ENCODE measurements at regions not wholly inside any gene's neighbourhood (a gene's known extent, or its start where the extent isn't known, plus 50 kb on each side); places are given as distances from the start of the nearest gene placed in this dataset.
"Not testable (repeated sequence)": the region's sequence is repeated elsewhere in the genome, so short reads cannot be mapped to it uniquely, and the experiment has no call there.

- DNase-seq (ENCODE audit: insufficient read length, low spot score) (no peak), FAIRE-seq (no peak)
Measured at GRCh38 chr16:26840691-26841090, 226.0 kb upstream of the C16orf82 start.

DNA sequence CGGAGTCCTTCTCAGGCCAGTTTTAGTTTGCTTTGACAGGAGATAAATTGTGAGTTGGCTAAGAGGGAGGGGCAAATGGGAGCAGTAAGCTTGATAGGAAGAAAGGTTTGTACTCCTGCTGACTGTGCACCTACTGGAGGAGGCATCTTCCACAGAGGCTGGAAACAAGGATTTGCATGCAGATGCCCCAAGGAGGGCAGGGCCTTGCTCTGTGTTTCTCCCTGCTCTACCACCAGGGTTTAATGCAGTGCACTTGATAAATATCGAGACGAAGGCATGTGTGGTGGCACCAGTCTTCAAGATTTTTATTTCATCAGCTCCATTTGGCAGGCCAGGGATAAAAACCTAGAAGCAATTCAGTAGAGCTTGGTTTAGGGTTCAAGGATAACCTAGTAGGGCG lies 210.5 kb upstream of the C16orf82 start:
- no peak for FAIRE-seq
- no peak for DNase-seq (ENCODE audit: insufficient read length, low spot score)
- no peak for TF ChIP-seq CTCF (IDR thresholded peaks at IDR 0.05; ENCODE audit: insufficient read depth, missing control alignments)

More at GRCh38 chr16:26840691-26841090, 226.0 kb upstream of the C16orf82 start:
- TF ChIP-seq CTCF (IDR thresholded peaks at IDR 0.05; ENCODE audit: insufficient read depth, missing control alignments), result no peak

DNA sequence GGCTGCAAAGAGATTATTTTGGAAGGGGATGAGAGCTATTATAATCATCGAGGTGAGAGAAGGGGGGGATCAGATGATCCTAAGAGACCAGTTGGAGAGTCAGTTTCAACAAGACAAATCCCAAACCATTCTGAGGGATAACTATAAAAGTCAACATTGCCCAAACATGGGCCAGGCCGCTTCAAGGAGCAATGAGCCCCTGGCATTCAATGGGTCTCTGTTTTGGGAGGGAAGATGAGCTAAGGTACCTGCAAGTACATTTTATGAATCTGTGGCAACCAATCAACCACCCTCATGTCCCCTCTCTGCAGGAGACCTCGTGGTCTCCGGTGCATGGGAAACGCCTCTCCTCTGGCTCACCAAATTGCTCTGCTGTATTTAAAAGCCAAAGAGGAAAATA lies 209.9 kb upstream of the C16orf82 start:
- FAIRE-seq (no peak), DNase-seq (ENCODE audit: insufficient read length, low spot score) (no peak)
- no peak for TF ChIP-seq CTCF (IDR thresholded peaks at IDR 0.05; ENCODE audit: insufficient read depth, missing control alignments)

GRCh38 chr16:26857371-26857770 lies 209.4 kb upstream of the C16orf82 start:
- FAIRE-seq (no peak), DNase-seq (ENCODE audit: insufficient read length, low spot score) (no peak)
- no peak for TF ChIP-seq CTCF (IDR thresholded peaks at IDR 0.05; ENCODE audit: insufficient read depth, missing control alignments)

DNA sequence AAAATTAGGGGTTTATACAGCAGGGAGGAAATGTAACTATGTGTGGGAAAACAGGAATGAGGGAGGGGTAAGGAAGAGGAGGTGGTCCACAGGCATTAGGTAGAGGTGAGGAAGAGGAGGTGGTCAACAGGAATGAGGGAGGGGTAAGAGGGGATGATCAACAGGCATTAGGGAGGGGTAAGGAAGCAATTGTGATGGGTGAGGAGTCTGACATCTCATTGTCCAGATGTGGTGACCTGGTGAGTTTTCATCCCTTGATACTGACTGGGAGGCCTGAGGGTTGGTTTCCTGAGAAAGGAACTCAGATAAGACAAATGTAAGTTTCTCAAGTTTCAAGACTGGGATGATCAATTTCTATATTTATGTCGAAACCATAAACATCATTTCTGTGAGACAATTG lies 206.2 kb upstream of the C16orf82 start:
- no peak for TF ChIP-seq CTCF (IDR thresholded peaks at IDR 0.05; ENCODE audit: insufficient read depth, missing control alignments)
- no peak for FAIRE-seq
- no peak for DNase-seq (ENCODE audit: insufficient read length, low spot score)

GRCh38 chr16:26863931-26864330 lies 202.8 kb upstream of the C16orf82 start:
- DNase-seq (ENCODE audit: insufficient read length, low spot score), result no peak
- FAIRE-seq, result no peak
- TF ChIP-seq CTCF (IDR thresholded peaks at IDR 0.05; ENCODE audit: insufficient read depth, missing control alignments), result no peak

DNA sequence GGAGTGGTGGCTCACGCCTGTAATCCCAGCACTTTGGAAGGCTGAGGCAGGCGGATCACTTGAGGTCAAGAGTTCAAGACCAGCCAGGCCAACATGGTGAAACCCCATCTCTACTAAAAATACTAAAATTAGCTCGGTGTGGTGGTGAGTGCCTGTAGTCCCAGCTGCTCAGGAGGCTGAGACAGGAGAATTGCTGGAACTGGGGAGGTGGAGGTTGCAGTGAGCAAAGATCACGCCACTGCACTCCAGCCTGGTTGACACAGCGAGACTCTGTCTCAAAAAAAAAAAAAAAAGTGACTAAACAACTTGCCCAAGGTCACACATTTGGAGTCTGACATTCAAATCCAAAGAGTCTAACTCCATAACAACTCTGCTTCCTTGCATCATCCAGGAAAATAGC lies 192.4 kb upstream of the C16orf82 start:
- not testable (repeated sequence) for DNase-seq (ENCODE audit: insufficient read length, low spot score); FAIRE-seq

GRCh38 chr16:26877421-26877820 lies 189.3 kb upstream of the C16orf82 start:
- no peak for DNase-seq (ENCODE audit: insufficient read length, low spot score)
- no peak for TF ChIP-seq CTCF (IDR thresholded peaks at IDR 0.05; ENCODE audit: insufficient read depth, missing control alignments)
- no peak for FAIRE-seq

Measured in D721Med (cell line).